Stomach smooth muscle (tissue), 2 donors: ENCODE measurements at regions not wholly inside any gene's neighbourhood (a gene's known extent, or its start where the extent isn't known, plus 50 kb on each side); places are given as distances from the start of the nearest gene placed in this dataset.
"Not testable (repeated sequence)": the region's sequence is repeated elsewhere in the genome, so short reads cannot be mapped to it uniquely, and the experiment has no call there.

Experiments used
- H3K27ac ChIP-seq: one replicate; pipeline ENCODE4 v1.7.0; 2013; ENCODE audit warnings: mild to moderate bottlenecking, low read length, inconsistent platforms
- H3K27me3 ChIP-seq, 2 donors: one replicate each; pipeline ENCODE4 v1.7.0; 2013; ENCODE audit warnings: low read length in 2 of 2; ENCODE audit not compliant: insufficient read depth in 2 of 2, control insufficient read depth in 1 of 2
- H3K36me3 ChIP-seq, 2 donors: one replicate each; pipeline ENCODE4 v1.7.0; 2013; ENCODE audit warnings: low read length in 2 of 2; ENCODE audit not compliant: control insufficient read depth in 2 of 2, insufficient read depth in 2 of 2
- H3K4me1 ChIP-seq: one replicate; pipeline ENCODE4 v1.7.0; 2013; ENCODE audit warnings: low read length; ENCODE audit not compliant: control insufficient read depth, insufficient read depth
- H3K4me3 ChIP-seq, 2 donors: one replicate each; pipeline ENCODE4 v1.7.0; 2013; ENCODE audit warnings: low read length in 2 of 2
- H3K9ac ChIP-seq, 2 donors: one replicate each; pipeline ENCODE4 v1.7.0; 2013; ENCODE audit warnings: low read length in 2 of 2, mild to moderate bottlenecking in 1 of 2
- H3K9me3 ChIP-seq, 2 donors: one replicate each; pipeline ENCODE4 v1.7.0; 2013; ENCODE audit warnings: low read length in 2 of 2; ENCODE audit not compliant: control insufficient read depth in 2 of 2
- donor health status: healthy.
- donor health status: Pancreatic carcinoma.

GRCh38 chr4:133278591-133278990 is 129.5 kb downstream of the PCDH10 start:
- Histone ChIP-seq H3K27ac (no peak overlapping the region), H3K9ac (no peak overlapping the region), H3K9me3 (no peaks in the 10 kb centered on the region), H3K27me3 (no peaks in the 10 kb centered on the region), H3K4me1 (no peaks in the 10 kb centered on the region), H3K36me3 (no peaks in the 10 kb centered on the region), H3K4me3 (no peak overlapping the region)

- H3K27me3 ChIP-seq, H3K9ac ChIP-seq, H3K36me3 ChIP-seq, H3K4me3 ChIP-seq, H3K27ac ChIP-seq, H3K9me3 ChIP-seq, H3K4me1 ChIP-seq: not testable (repeated sequence)
Measured at GRCh38 chr4:133277940-133278339, 128.8 kb downstream of the PCDH10 start.

GRCh38 chr4:133275246-133275645 is 126.2 kb downstream of the PCDH10 start:
- H3K4me1 ChIP-seq, result no peaks in the 10 kb centered on the region
- H3K4me3 ChIP-seq, result no peak overlapping the region
- no peak overlapping the region for H3K9ac ChIP-seq
- H3K36me3 ChIP-seq, result no peaks in the 10 kb centered on the region
- H3K9me3 ChIP-seq, result no peaks in the 10 kb centered on the region
- H3K27ac ChIP-seq, result no peak overlapping the region
- no peaks in the 10 kb centered on the region for H3K27me3 ChIP-seq

- no peaks in the 10 kb centered on the region for H3K27me3 ChIP-seq
- no peak overlapping the region for H3K4me3 ChIP-seq
- H3K9me3 ChIP-seq, result no peaks in the 10 kb centered on the region
- H3K27ac ChIP-seq, result no peak overlapping the region
- H3K9ac ChIP-seq, result no peak overlapping the region
- H3K4me1 ChIP-seq, result no peaks in the 10 kb centered on the region
- no peaks in the 10 kb centered on the region for H3K36me3 ChIP-seq
Measured at GRCh38 chr4:133273401-133273800, 124.3 kb downstream of the PCDH10 start.

GRCh38 chr4:133270021-133270570 is 121.0 kb downstream of the PCDH10 start:
- Histone ChIP-seq H3K27ac (no peak overlapping the region), H3K36me3 (no peaks in the 10 kb centered on the region), H3K4me3 (no peak overlapping the region), H3K9ac (no peak overlapping the region), H3K27me3 (no peaks in the 10 kb centered on the region), H3K4me1 (no peaks in the 10 kb centered on the region), H3K9me3 (no peaks in the 10 kb centered on the region)

- no peak overlapping the region for H3K27ac ChIP-seq
- H3K4me1 ChIP-seq, result no peaks in the 10 kb centered on the region
- no peaks in the 10 kb centered on the region for H3K36me3 ChIP-seq
- no peaks in the 10 kb centered on the region for H3K27me3 ChIP-seq
- no peak overlapping the region for H3K9ac ChIP-seq
- no peaks in the 10 kb centered on the region for H3K9me3 ChIP-seq
- H3K4me3 ChIP-seq, result no peak overlapping the region
Measured at GRCh38 chr4:133268205-133268604, 119.1 kb downstream of the PCDH10 start.

- not testable (repeated sequence) for H3K9me3 ChIP-seq, H3K9ac ChIP-seq, H3K36me3 ChIP-seq, H3K27ac ChIP-seq, H3K4me1 ChIP-seq, H3K27me3 ChIP-seq, H3K4me3 ChIP-seq
Measured at GRCh38 chr4:133267506-133267905, 118.4 kb downstream of the PCDH10 start.

GRCh38 chr4:133266966-133267365 is 117.9 kb downstream of the PCDH10 start:
- H3K27ac ChIP-seq, H3K27me3 ChIP-seq, H3K9ac ChIP-seq, H3K4me3 ChIP-seq, H3K9me3 ChIP-seq, H3K4me1 ChIP-seq, H3K36me3 ChIP-seq: not testable (repeated sequence)

- not testable (repeated sequence) for H3K9ac ChIP-seq, H3K4me3 ChIP-seq, H3K9me3 ChIP-seq, H3K27me3 ChIP-seq, H3K27ac ChIP-seq, H3K4me1 ChIP-seq, H3K36me3 ChIP-seq
Measured at GRCh38 chr4:133264251-133264650, 115.2 kb downstream of the PCDH10 start.

- Histone ChIP-seq H3K4me1 (no peaks in the 10 kb centered on the region), H3K27me3 (no peaks in the 10 kb centered on the region), H3K27ac (no peak overlapping the region), H3K9me3 (no peaks in the 10 kb centered on the region), H3K36me3 (no peaks in the 10 kb centered on the region), H3K4me3 (no peak overlapping the region), H3K9ac (no peak overlapping the region)
Measured at GRCh38 chr4:133263104-133263503, 114.0 kb downstream of the PCDH10 start.

- H3K9me3 ChIP-seq, result no peaks in the 10 kb centered on the region
- no peaks in the 10 kb centered on the region for H3K4me1 ChIP-seq
- H3K36me3 ChIP-seq, result no peaks in the 10 kb centered on the region
- no peak overlapping the region for H3K9ac ChIP-seq
- H3K27ac ChIP-seq, result no peak overlapping the region
- no peak overlapping the region for H3K4me3 ChIP-seq
- no peaks in the 10 kb centered on the region for H3K27me3 ChIP-seq
Measured at GRCh38 chr4:133247861-133248260, 98.8 kb downstream of the PCDH10 start.
